ENCODE measurements at regions not wholly inside any gene's neighbourhood (a gene's known extent, or its start where the extent isn't known, plus 50 kb on each side); places are given as distances from the start of the nearest gene placed in this dataset.

GRCh38 chr3:28590216-28590615, 241.6 kb upstream of the AZI2 start:
- no peak for TF ChIP-seq CTCF (optimal IDR thresholded peaks at IDR 0.05 in 1 of 3, IDR thresholded peaks at IDR 0.05 in 1 of 3, conservative IDR thresholded peaks at IDR 0.05 in 1 of 3; ENCODE audit: extremely low read depth in 1 of 3, insufficient read depth in 2 of 3, low read length in 3 of 3)
- TF ChIP-seq EZH2 (IDR thresholded peaks at IDR 0.05; ENCODE audit: low read length): no peak

All from keratinocyte (primary cell).